Fibroblast of skin of back (primary cell): ENCODE measurements at regions not wholly inside any gene's neighbourhood (a gene's known extent, or its start where the extent isn't known, plus 50 kb on each side); places are given as distances from the start of the nearest gene placed in this dataset.

ENCODE experiments used
- DNase-seq: peaks from one replicate; pipeline ENCODE4 v3.0.0-alpha.2; 2013

- peak; percentile 58 for DNase-seq
These were observed 76.7 kb downstream of the TRIM29 start for GRCh38 chr11:120061036-120061760.

- DNase-seq: no peak
These were observed 77.4 kb downstream of the TRIM29 start for GRCh38 chr11:120060512-120060911.

GRCh38 chr11:120058931-120059330 lies 79.0 kb downstream of the TRIM29 start:
- no peak for DNase-seq

GRCh38 chr11:120057595-120058581 lies 80.0 kb downstream of the TRIM29 start:
- peak; percentile 80 for DNase-seq

- no peak for DNase-seq
These were observed 80.9 kb downstream of the TRIM29 start for GRCh38 chr11:120057028-120057330.

- DNase-seq: no peak
These were observed 81.4 kb downstream of the TRIM29 start for GRCh38 chr11:120056301-120057027.

- DNase-seq: peak; percentile 63
These were observed 82.3 kb downstream of the TRIM29 start for GRCh38 chr11:120055646-120056045.

- DNase-seq: no peak
These were observed 83.2 kb downstream of the TRIM29 start for GRCh38 chr11:120054753-120055045.

- no peak for DNase-seq
These were observed 83.7 kb downstream of the TRIM29 start for GRCh38 chr11:120054016-120054752.

GRCh38 chr11:120052196-120052775 lies 85.6 kb downstream of the TRIM29 start:
- no peak for DNase-seq

- DNase-seq: no peak
These were observed 93.8 kb downstream of the TRIM29 start for GRCh38 chr11:120044011-120044675.

- no peak for DNase-seq
These were observed 94.5 kb downstream of the TRIM29 start for GRCh38 chr11:120043328-120043945.

GRCh38 chr11:120041625-120042024 lies 96.3 kb downstream of the TRIM29 start:
- no peak for DNase-seq

GRCh38 chr11:120040151-120040840 lies 97.6 kb downstream of the TRIM29 start:
- no peak for DNase-seq

- DNase-seq: no peak
These were observed 98.9 kb downstream of the TRIM29 start for GRCh38 chr11:120039039-120039438.

GRCh38 chr11:120037111-120037510 lies 100.8 kb downstream of the TRIM29 start:
- DNase-seq: no peak

- no peak for DNase-seq
These were observed 102.2 kb downstream of the TRIM29 start for GRCh38 chr11:120035756-120036155.

- DNase-seq: no peak
These were observed 102.9 kb downstream of the TRIM29 start for GRCh38 chr11:120034881-120035630.

GRCh38 chr11:120034176-120034875 lies 103.6 kb downstream of the TRIM29 start:
- no peak for DNase-seq
